Activated CD4-positive, alpha-beta T cell treated with anti-CD3 and anti-CD28 coated beads for 24 hours (primary cell): ENCODE measurements at regions not wholly inside any gene's neighbourhood (a gene's known extent, or its start where the extent isn't known, plus 50 kb on each side); places are given as distances from the start of the nearest gene placed in this dataset.
"Not testable (repeated sequence)": the region's sequence is repeated elsewhere in the genome, so short reads cannot be mapped to it uniquely, and the experiment has no call there.

Experiments used
- DNase-seq, 2 donors: peaks; one replicate each; pipeline ENCODE4 v3.0.0-alpha.2; 2020; ENCODE audit warnings: low read depth in 2 of 2

- no peak for DNase-seq
Observed at GRCh38 chr12:31821484-31821883, 92.7 kb upstream of the AMN1 start.

DNA sequence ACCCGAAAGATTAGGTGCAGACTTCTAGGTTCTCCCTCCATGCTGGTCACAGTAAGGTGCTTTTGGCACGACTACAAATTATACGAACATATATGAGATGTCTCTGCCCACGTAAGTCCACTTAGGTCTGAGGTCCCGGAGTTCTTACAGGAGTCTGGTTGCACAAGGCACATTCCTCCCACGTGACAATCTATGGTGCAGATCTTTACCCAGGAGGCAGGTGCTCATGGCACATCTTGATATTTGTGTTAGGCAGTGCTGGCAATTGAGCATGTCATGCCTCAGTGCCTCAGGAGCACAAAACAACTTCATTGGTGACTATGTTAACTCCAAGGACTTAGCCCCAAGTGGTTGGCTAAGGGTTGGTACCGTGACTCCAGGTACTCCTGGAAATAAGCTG, 92.0 kb upstream of the AMN1 start:
- DNase-seq, result no peak

DNA sequence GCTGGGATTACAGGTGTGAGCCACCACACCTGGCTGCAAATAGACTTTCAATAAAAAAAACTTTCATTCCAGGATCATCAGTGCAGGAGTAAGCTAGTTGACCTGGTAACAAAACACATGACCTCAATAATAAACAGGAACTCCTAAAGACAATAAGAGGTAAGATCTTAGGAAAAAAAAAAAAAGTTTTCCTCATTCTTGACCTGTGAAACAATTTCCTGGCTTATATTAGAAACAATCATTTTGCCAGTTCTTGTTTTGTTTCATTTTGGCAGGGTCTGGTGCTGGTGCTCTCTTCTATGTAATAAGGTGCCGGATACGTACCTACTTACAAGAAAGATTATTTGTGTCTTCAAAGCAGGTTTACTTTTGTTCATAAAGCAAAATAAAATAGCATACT, 90.6 kb upstream of the AMN1 start:
- no peak for DNase-seq

DNA sequence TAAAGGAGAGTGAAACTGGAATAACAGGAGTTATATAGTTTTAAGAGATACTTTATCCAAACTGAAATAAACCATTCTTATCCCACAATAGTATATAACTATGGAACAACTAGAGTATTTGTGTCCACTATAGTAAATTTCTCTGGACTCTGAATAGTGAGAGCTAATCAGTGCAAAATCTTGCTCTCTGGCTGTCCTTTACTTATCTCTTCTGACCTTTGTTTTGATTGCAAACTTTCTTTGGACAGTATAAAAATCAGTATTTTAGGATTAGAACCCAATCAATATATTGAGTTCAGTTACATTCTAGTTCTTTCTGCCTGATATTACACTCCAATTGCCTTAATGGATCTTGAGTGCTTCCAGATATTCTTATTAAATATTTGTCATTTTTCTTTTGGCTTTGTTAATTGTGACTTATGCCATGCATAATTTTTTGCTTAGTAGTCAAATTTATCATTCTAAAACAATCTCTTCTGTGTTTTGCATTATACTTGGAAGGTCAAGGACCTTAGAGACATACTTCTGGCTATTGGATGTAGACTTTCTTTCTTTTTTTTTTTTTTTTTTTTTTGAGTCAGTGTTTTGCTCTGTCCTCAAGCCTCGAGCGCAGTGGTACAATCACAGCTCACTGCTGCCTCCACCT, 89.9 kb upstream of the AMN1 start:
- DNase-seq, result no peak

DNA sequence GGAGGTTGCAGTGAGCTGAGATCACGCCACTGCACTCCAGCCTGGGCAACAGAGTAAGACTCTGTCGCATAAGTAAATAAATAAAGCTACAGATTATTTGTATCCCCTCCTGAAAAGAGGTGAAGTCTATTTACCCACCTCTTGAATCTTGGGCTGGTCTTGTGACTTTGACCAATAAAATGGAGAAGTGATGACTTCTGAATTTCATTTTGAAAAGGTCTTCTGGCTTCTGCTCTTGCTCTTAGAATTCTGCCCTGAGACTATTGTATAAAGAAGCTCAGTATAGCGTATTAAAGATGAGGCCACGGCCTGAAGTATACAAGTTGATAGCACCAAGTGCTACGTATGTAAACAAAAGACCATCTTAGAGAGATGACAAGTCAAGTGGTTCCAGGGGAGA, 88.3 kb upstream of the AMN1 start:
- DNase-seq, result no peak

GRCh38 chr12:31815096-31815495, 86.3 kb upstream of the AMN1 start:
- DNase-seq, result no peak

GRCh38 chr12:31813305-31813704, 84.5 kb upstream of the AMN1 start:
- DNase-seq, result no peak

GRCh38 chr12:31807773-31808097, 78.9 kb upstream of the AMN1 start:
- no peak for DNase-seq

- not testable (repeated sequence) for DNase-seq
Observed at GRCh38 chr12:31807081-31807772, 78.4 kb upstream of the AMN1 start.

- DNase-seq, result not testable (repeated sequence)
Observed at GRCh38 chr12:31805681-31806080, 76.9 kb upstream of the AMN1 start.

DNA sequence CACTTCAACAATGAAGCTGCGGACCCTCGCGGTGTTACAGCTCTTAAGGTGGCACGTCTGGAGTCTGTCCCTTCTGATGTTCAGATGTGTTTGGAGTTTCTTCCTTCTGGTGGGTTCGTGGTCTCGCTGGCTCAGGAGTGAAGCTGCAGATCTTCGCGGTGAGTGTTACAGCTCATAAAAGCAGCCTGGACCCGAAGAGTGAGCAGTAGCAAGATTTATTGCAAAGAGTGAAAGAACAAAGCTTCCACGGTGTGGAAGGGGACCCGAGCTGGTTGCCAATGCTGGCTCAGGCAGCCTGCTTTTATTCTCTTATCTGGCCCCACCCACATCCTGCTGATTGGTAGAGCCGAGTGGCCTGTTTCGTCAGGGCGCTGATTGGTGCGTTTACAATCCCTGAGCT, 75.9 kb upstream of the AMN1 start:
- not testable (repeated sequence) for DNase-seq

DNA sequence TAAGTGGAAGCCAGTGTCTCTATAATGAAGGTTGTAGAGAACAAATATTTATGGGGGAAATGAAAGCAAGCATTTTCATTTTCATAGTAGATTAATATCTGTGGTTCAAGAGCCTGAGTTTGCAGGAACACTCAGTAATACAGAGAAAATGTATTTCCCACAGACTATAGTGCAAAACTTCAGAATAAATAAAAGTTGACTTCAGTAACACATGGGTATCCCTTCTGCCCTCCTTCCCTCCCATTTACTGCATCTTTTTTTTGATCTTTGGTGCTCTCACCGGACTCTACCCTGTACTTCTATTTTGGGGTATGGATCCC, 75.3 kb upstream of the AMN1 start:
- DNase-seq, result no peak

- DNase-seq, result no peak
Observed at GRCh38 chr12:31803306-31804184, 74.7 kb upstream of the AMN1 start.

DNA sequence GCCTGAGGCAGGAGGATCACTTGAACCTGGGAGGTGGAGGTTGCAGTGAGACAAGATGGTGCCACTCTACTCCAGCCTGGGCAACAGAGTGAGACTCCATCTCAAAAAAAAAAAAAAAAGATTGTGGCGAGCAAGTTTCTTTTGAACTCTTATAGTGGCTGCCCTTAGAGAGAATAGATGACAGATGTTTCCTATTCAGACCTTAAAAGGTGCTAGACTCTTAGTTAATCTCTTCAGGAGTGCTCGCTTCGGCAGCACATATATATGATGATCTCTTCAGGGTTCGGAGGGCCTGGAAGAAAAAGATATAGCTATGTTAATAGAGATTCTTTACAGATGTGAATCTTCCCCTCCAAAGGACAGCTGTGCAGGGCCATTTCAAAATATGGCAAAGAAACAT, 73.1 kb upstream of the AMN1 start:
- DNase-seq, result no peak

GRCh38 chr12:31797230-31797872, 68.5 kb upstream of the AMN1 start:
- DNase-seq, result no peak

- DNase-seq, result no peak
Observed at GRCh38 chr12:31796270-31796951, 67.6 kb upstream of the AMN1 start.

DNA sequence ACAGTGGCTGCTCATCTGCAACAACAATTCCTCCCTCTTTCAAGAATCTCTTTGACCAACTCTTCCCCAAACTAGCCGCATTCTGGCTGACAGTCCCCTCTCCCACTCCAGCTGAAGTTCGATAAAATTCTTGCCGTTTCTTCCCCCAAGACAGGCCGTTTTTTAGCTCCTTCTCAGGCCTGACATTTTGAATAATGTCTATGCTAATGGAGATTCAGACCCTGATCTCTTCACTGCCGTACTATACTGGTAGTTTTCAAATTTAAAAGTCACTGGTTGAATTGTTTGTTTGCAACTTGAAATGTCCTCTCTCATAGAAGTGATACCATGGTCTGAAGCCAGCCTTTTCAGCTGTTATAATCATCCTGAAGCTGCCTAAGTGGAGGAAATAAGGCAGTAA, 65.9 kb upstream of the AMN1 start:
- DNase-seq, result no peak

- DNase-seq, result not testable (repeated sequence)
Observed at GRCh38 chr12:31791265-31791664, 62.4 kb upstream of the AMN1 start.

DNA sequence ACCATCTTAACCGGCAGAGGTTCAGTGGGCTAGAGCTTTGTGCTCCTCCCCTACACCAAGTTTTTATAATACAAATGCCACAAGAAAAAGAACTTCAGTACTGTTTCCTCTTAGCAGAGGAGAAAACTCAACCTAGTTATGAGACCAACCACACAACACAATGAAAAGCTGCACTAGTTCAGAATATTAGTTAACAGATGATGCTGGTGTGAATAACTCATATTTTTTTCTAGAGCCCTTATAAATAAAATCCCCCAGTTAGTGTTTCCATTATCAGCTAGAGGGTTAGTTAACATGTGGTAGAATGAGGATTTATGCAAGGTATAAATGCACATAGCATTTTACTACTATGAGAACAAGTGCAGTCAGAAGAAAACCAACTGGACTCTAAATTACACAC, 61.9 kb upstream of the AMN1 start:
- DNase-seq, result no peak

GRCh38 chr12:31785318-31785717, 56.5 kb upstream of the AMN1 start:
- no peak for DNase-seq

DNA sequence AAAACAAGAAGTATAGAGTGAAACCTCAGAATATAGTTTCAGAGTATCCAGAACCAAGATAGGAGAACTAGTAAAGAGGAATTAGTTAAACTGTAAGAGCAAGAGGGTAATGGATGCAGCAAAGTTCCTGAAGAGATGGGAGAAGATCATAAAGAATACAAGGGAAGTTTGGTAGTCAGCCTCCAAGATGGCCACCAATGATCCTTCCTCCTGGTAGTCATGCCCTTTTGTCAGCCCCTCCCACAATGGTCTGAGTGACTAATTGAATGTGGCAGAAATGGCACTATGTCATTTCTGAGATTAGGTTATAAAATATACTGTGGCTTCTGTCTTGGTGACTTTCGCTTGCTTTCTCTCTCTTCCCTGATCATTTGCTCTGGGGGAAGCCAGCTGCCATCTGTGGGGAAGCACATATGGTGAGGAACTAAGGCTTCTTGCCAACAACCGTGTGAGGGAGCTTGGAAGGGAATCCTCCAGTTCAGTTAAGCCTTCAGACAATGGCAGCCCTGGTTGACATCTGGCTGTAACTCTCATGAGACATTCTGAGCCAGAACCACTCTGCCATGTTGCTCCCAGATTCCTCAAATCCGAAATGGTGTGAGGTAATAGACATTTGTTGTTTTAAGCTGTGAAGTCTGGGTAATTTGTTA, 55.3 kb upstream of the AMN1 start:
- DNase-seq, result no peak

DNA sequence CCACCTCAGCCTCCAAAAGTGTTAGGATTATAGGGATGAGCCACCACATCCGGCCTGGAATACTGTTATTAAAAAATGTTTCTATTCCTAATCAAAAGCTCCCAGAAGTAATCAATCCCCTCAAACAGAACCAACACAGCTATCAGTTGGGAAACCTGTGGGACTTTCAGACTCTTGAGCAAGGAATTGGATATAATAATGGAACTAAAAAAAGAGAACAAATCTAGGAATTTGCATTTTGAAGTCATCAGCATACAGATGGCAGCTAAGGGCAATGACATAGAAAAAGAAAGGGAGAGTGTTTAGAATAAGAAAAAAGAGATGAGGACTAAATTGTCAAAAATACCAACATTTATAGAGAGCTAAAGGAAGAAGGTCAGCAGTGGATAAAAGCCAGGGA, 54.7 kb upstream of the AMN1 start:
- no peak for DNase-seq
